OCI-LY7 (cell line): ENCODE measurements at regions not wholly inside any gene's neighbourhood (a gene's known extent, or its start where the extent isn't known, plus 50 kb on each side); places are given as distances from the start of the nearest gene placed in this dataset.

Experiments
- BruUV-seq: library from RNA; stranded (reverse); fragments of 400-500 nt; replicated peaks from 2 replicates; lab custom pipeline; 2021; lab: Mats Ljungman, UMichigan
- CTCF ChIA-PET: fragments of 300-600 bp; sonication (Branson Sonifier 250); formaldehyde crosslinking; loops from one replicate; lab custom pipeline; 2022; ENCODE audit warnings: antibody characterized with exemption; ENCODE audit not compliant: unreplicated experiment; lab: Charles Lee
- POLR2A ChIA-PET: fragments of 300-600 bp; sonication (Branson Sonifier 250); formaldehyde crosslinking; loops from one replicate; lab custom pipeline; 2022; ENCODE audit warnings: antibody characterized with exemption; lab: Charles Lee
- DNase-seq: peaks from one replicate; pipeline ENCODE4 v3.0.0-alpha.2; 2015; ENCODE audit warnings: low spot score
- H2AFZ ChIP-seq: fragments of 200-600 bp; sonication (generic), shearing (Covaris generic); 2 replicates; pipeline ENCODE4 v1.6.1; 2014; ENCODE audit warnings: mild to moderate bottlenecking, antibody characterized with exemption, low read length, moderate library complexity
- H3K27ac ChIP-seq: fragments of 200-600 bp; sonication (generic); 2 replicates; pipeline ENCODE4 v1.5.1; 2014; ENCODE audit warnings: mixed run types, low read depth, mild to moderate bottlenecking, moderate library complexity, low read length, inconsistent platforms; ENCODE audit not compliant: poor library complexity, severe bottlenecking
- H3K36me3 ChIP-seq: fragments of 200-600 bp; sonication (generic); 2 replicates; pipeline ENCODE4 v1.6.1; 2014; ENCODE audit warnings: mild to moderate bottlenecking, antibody characterized with exemption, low read length, moderate library complexity, mixed read lengths; ENCODE audit not compliant: insufficient read depth
- H3K4me1 ChIP-seq: fragments of 200-600 bp; sonication (generic); 2 replicates; pipeline ENCODE4 v1.5.1; 2014; ENCODE audit warnings: mild to moderate bottlenecking, low read length; ENCODE audit not compliant: insufficient read depth, poor library complexity, severe bottlenecking
- H3K4me2 ChIP-seq: fragments of 200-600 bp; sonication (generic); 2 replicates; pipeline ENCODE4 v1.6.1; 2014; ENCODE audit warnings: mild to moderate bottlenecking, low read length
- H3K4me3 ChIP-seq: fragments of 200-600 bp; sonication (generic); 2 replicates; pipeline ENCODE4 v1.5.1; 2014; ENCODE audit warnings: mild to moderate bottlenecking, low read depth, low read length; ENCODE audit not compliant: poor library complexity, severe bottlenecking
- H3K79me2 ChIP-seq: fragments of 200-600 bp; sonication (generic); 2 replicates; pipeline ENCODE4 v1.6.1; 2016; ENCODE audit warnings: low read depth, mild to moderate bottlenecking, low read length, moderate library complexity, mixed read lengths; ENCODE audit not compliant: insufficient read depth
- H3K9me2 ChIP-seq: fragments of 200-600 bp; sonication (generic); 2 replicates; pipeline ENCODE4 v1.6.1; 2016; ENCODE audit warnings: mild to moderate bottlenecking, low read length, mixed read lengths; ENCODE audit not compliant: insufficient read depth
- H3K9me3 ChIP-seq: fragments of 200-600 bp; sonication (generic); 2 replicates; pipeline ENCODE4 v1.6.1; 2014; ENCODE audit warnings: mild to moderate bottlenecking, mixed run types, low read length, mixed read lengths
- H4K20me1 ChIP-seq: fragments of 200-600 bp; sonication (generic); 2 replicates; pipeline ENCODE4 v1.6.1; 2014; ENCODE audit warnings: mild to moderate bottlenecking, antibody characterized with exemption, low read length, moderate library complexity, mixed read lengths; ENCODE audit not compliant: insufficient read depth
- EZH2phosphoT487 ChIP-seq: fragments of 200-600 bp; sonication (generic); IDR thresholded peaks from 2 replicates; pipeline ENCODE4 v1.6.1; 2018; ENCODE audit warnings: low read depth, borderline replicate concordance, mild to moderate bottlenecking, mixed run types, antibody characterized with exemption, low read length, moderate library complexity, mixed read lengths
- intact Hi-C: fragments of 100-400 bp; cut with micrococcal nuclease; formaldehyde crosslinking; loops from one replicate; pipeline ENCODE4 v1.10.0; 2022; ENCODE audit not compliant: unreplicated experiment
- TF ChIP-seq, protein P1 (sequence below): fragments of 200-600 bp; sonication (generic); conservative IDR thresholded peaks from 2 replicates; pipeline ENCODE4 v1.5.1; 2014; ENCODE audit warnings: mild to moderate bottlenecking, antibody characterized with exemption, low read length, moderate library complexity, mixed read lengths

DNA sequence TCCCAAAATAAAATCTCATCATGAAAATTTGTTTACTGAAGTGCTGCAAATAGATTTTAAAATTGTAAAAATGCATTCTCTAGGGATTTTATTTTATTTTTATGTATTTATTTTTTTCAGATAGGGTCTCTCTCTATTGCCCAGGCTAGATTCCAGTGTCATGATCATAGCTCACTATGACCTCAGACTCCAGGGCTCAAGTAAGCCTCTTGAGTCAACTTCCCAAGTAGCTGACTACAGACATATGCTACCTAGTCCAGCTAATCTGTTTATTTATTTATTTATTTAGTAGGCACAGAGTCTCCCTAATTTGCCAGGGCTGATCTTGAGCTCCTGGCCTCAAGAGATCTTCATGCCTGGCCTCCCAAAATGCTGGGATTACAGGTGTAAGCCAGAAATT, 317.7 kb upstream of the ANXA10 start:
- Histone ChIP-seq H3K36me3 (no peaks in the 10 kb centered on the region), H3K27ac (no peak overlapping the region), H3K79me2 (no peaks in the 10 kb centered on the region), H3K4me3 (no peak overlapping the region), H2AFZ (no peak overlapping the region), H4K20me1 (no peaks in the 10 kb centered on the region), H3K4me1 (no peaks in the 10 kb centered on the region), H3K4me2 (no peak overlapping the region), H3K9me3 (no peaks in the 10 kb centered on the region), H3K9me2 (no peaks in the 10 kb centered on the region)
- no peak for DNase-seq
- intact Hi-C loops: no loop called here
- CTCF ChIA-PET: no interaction called here
- BruUV-seq: no TSS peak
- POLR2A ChIA-PET: no interaction called here
- no peak for TF ChIP-seq EZH2phosphoT487
- TF ChIP-seq, protein P1, sequence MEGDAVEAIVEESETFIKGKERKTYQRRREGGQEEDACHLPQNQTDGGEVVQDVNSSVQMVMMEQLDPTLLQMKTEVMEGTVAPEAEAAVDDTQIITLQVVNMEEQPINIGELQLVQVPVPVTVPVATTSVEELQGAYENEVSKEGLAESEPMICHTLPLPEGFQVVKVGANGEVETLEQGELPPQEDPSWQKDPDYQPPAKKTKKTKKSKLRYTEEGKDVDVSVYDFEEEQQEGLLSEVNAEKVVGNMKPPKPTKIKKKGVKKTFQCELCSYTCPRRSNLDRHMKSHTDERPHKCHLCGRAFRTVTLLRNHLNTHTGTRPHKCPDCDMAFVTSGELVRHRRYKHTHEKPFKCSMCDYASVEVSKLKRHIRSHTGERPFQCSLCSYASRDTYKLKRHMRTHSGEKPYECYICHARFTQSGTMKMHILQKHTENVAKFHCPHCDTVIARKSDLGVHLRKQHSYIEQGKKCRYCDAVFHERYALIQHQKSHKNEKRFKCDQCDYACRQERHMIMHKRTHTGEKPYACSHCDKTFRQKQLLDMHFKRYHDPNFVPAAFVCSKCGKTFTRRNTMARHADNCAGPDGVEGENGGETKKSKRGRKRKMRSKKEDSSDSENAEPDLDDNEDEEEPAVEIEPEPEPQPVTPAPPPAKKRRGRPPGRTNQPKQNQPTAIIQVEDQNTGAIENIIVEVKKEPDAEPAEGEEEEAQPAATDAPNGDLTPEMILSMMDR: no peak

DNA sequence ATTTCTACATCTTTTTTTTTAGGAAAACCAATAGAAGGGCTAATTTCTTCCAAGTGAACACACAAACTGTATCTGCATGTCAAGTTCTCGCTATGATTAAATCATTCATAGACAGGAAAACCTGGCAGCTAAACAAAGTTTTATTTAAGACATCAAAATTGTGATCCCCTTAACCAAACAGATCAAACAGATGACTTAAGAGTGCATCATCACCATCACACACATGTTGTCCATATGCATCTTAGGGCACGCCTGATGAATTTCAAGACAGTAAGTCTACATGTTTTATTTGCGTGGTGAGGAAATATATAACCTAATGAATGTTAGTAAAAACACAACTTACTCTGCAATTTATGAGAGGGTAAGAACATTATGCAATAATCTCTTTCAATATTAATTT, 317.0 kb upstream of the ANXA10 start:
- BruUV-seq: no TSS peak
- ChIA-PET POLR2A (no interaction called here), CTCF (no interaction called here)
- no peak for DNase-seq
- TF ChIP-seq EZH2phosphoT487: no peak
- TF ChIP-seq, protein P1: no peak
- Histone ChIP-seq H3K4me3 (no peak overlapping the region), H4K20me1 (no peaks in the 10 kb centered on the region), H3K27ac (no peak overlapping the region), H3K9me2 (no peaks in the 10 kb centered on the region), H2AFZ (no peak overlapping the region), H3K4me1 (no peaks in the 10 kb centered on the region), H3K9me3 (no peaks in the 10 kb centered on the region), H3K4me2 (no peak overlapping the region), H3K79me2 (no peaks in the 10 kb centered on the region), H3K36me3 (no peaks in the 10 kb centered on the region)
- intact Hi-C loops: no loop called here

DNA sequence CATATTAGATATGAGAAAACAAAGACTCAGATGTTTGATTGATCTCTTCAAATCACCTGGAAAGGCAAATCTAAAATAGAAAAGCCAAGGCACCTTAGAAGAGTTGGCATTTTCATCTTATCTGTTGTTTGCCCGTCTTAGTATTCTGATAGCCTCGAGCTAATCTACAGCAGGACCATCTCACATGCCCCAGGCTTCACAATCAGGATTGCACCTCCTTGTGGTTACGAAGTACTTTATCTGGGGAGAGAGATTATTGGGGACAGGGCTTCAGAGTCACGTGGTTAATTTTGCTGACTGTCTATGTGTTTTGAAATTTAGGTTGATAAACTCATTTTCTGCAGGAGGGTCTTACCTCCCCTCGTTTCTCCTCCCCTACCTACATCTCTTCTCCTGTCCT, 313.1 kb upstream of the ANXA10 start:
- TF ChIP-seq, protein P1: no peak
- no peak for TF ChIP-seq EZH2phosphoT487

More for the DNA sequence above, 313.1 kb upstream of the ANXA10 start:
- ChIA-PET CTCF (no interaction called here), POLR2A (no interaction called here)
- H3K9me2 ChIP-seq: no peaks in the 10 kb centered on the region
- no peaks in the 10 kb centered on the region for H3K79me2 ChIP-seq
- no peak overlapping the region for H2AFZ ChIP-seq
- no peaks in the 10 kb centered on the region for H3K4me1 ChIP-seq
- no peak for DNase-seq
- no peaks in the 10 kb centered on the region for H3K9me3 ChIP-seq
- no peak overlapping the region for H3K4me2 ChIP-seq
- H3K4me3 ChIP-seq: no peak overlapping the region
- no peaks in the 10 kb centered on the region for H3K36me3 ChIP-seq
- BruUV-seq: no TSS peak
- no peak overlapping the region for H3K27ac ChIP-seq
- no peaks in the 10 kb centered on the region for H4K20me1 ChIP-seq
- intact Hi-C loops: no loop called here
